ENCODE measurements at regions not wholly inside any gene's neighbourhood (a gene's known extent, or its start where the extent isn't known, plus 50 kb on each side); places are given as distances from the start of the nearest gene placed in this dataset.

DNA sequence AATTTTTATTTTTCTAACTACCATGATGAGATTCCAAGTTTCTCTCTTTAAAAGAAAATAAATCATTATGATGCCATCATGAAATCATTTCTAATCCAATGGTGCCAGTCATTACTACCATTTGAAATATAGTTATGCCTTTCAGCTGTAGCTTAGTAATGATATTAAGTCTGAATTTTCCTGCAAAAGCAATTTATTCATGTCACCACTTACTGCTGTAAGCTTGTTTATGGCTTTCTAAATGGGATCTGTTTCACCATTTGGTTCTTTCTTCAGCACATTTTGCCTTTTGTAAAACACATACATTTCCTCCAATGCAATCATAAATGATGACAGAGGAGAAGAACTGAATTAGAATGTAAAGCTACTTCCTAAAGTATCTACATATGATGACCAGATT, 130.5 kb downstream of the SEM1 start:
- Histone ChIP-seq H3K4me1 (ENCODE audit: low read depth) (no peaks in the 10 kb centered on the region), H3K27me3 (no peaks in the 10 kb centered on the region)

DNA sequence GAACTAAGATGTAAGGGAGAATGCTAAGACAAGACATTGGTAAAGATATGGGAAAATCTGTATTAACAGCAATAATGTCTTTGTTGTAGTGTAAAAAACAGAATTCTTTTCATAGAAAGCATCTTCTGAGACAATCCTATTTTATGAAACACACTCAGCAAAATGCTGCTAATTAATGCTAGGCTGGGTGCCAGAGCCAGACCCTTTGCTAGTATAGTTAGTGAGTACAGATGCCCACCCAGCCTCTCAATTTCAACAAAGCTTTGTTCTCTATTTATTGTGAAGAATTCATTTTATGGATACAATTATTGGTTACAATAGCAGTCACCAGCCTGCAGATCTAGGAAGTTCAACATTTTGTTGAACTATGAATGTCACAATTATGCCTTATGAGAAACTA, 131.0 kb downstream of the SEM1 start:
- Histone ChIP-seq H3K4me1 (ENCODE audit: low read depth) (no peaks in the 10 kb centered on the region), H3K4me3 (no peak overlapping the region), H3K9me3 (ENCODE audit: low read depth) (no peaks in the 10 kb centered on the region), H3K27ac (no peak overlapping the region), H3K36me3 (no peaks in the 10 kb centered on the region), H3K27me3 (no peaks in the 10 kb centered on the region)
- TF ChIP-seq CTCF (IDR thresholded peaks at IDR 0.05; ENCODE audit: low read depth, low read length), result no peak
- no peak for DNase-seq (ENCODE audit: low read depth in 1 of 2, low spot score in 1 of 2)

More for the DNA sequence above, 130.5 kb downstream of the SEM1 start:
- TF ChIP-seq CTCF (IDR thresholded peaks at IDR 0.05; ENCODE audit: low read depth, low read length), result no peak
- DNase-seq (ENCODE audit: low read depth in 1 of 2, low spot score in 1 of 2), result no peak
- no peak overlapping the region for H3K27ac ChIP-seq
- no peaks in the 10 kb centered on the region for H3K9me3 ChIP-seq (ENCODE audit: low read depth)
- no peak overlapping the region for H3K4me3 ChIP-seq
- no peaks in the 10 kb centered on the region for H3K36me3 ChIP-seq

- no peak for DNase-seq (ENCODE audit: low read depth in 1 of 2, low spot score in 1 of 2)
- TF ChIP-seq CTCF (IDR thresholded peaks at IDR 0.05; ENCODE audit: low read depth, low read length), result no peak
These were observed 146.2 kb downstream of the SEM1 start for GRCh38 chr7:96563409-96563808.

DNA sequence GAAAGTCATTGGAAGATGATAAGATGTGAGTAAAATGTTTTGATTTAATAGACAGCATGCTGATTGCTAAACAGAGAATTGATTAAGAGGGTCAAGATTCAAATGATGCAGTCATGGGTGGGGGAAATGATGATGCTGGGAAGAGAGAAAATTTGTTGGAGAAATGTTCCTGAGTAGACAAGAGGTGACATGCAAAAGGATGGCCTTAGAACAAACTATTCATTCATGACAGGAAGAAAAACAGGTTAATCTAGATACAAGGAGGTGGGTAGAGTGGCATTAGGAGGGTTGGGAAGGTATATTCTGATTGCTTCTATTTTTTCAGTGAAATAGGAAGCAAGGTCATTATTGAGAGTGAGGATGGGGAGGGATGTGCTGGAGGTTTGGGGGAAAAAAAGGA, 146.7 kb downstream of the SEM1 start:
- Histone ChIP-seq H3K4me1 (ENCODE audit: low read depth) (no peaks in the 10 kb centered on the region), H3K27me3 (no peaks in the 10 kb centered on the region), H3K36me3 (no peaks in the 10 kb centered on the region), H3K4me3 (no peak overlapping the region), H3K27ac (no peak overlapping the region), H3K9me3 (ENCODE audit: low read depth) (no peaks in the 10 kb centered on the region)
- DNase-seq (ENCODE audit: low read depth in 1 of 2, low spot score in 1 of 2), result no peak
- no peak for TF ChIP-seq CTCF (IDR thresholded peaks at IDR 0.05; ENCODE audit: low read depth, low read length)

More at GRCh38 chr7:96563409-96563808, 146.2 kb downstream of the SEM1 start:
- Histone ChIP-seq H3K36me3 (no peaks in the 10 kb centered on the region), H3K27me3 (no peaks in the 10 kb centered on the region), H3K4me3 (no peak overlapping the region), H3K4me1 (ENCODE audit: low read depth) (no peaks in the 10 kb centered on the region), H3K27ac (no peak overlapping the region), H3K9me3 (ENCODE audit: low read depth) (no peaks in the 10 kb centered on the region)

DNA sequence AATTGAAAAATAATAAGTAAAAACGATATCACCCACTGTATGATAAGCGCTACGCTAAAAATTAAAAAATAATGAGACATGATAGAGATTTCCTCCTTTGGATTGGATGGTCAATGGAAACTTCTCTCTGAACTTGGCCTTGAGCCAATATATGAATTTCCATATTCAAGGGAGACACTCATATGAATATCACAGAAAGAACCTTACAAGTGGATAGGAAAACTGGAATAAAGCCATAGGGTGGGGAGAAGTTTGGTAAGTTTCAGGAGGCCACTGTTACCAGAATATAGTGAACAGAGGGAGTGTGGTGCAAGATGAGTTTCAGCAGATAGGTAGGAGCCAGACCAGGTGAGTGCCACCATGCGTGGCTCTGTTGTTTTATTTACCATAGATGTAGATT, 147.2 kb downstream of the SEM1 start:
- no peaks in the 10 kb centered on the region for H3K36me3 ChIP-seq
- H3K4me3 ChIP-seq, result no peak overlapping the region
- TF ChIP-seq CTCF (IDR thresholded peaks at IDR 0.05; ENCODE audit: low read depth, low read length), result no peak
- H3K27me3 ChIP-seq, result no peaks in the 10 kb centered on the region
- DNase-seq (ENCODE audit: low read depth in 1 of 2, low spot score in 1 of 2), result no peak
- no peak overlapping the region for H3K27ac ChIP-seq
- H3K9me3 ChIP-seq (ENCODE audit: low read depth), result no peaks in the 10 kb centered on the region
- H3K4me1 ChIP-seq (ENCODE audit: low read depth), result no peaks in the 10 kb centered on the region

GRCh38 chr7:96561892-96562291, 147.8 kb downstream of the SEM1 start:
- H3K4me1 ChIP-seq (ENCODE audit: low read depth), result no peaks in the 10 kb centered on the region
- no peaks in the 10 kb centered on the region for H3K27me3 ChIP-seq
- DNase-seq (ENCODE audit: low read depth in 1 of 2, low spot score in 1 of 2), result no peak
- no peak overlapping the region for H3K4me3 ChIP-seq
- no peaks in the 10 kb centered on the region for H3K9me3 ChIP-seq (ENCODE audit: low read depth)
- TF ChIP-seq CTCF (IDR thresholded peaks at IDR 0.05; ENCODE audit: low read depth, low read length), result no peak
- no peaks in the 10 kb centered on the region for H3K36me3 ChIP-seq
- no peak overlapping the region for H3K27ac ChIP-seq
